IMR-90 (cell line): ENCODE measurements at regions not wholly inside any gene's neighbourhood (a gene's known extent, or its start where the extent isn't known, plus 50 kb on each side); places are given as distances from the start of the nearest gene placed in this dataset.

Source experiments
- ATAC-seq: fragments of 200-7000 bp; cut with Tn5 transposase; 2 replicates; pipeline ENCODE4 v1.9.1; 2020; ENCODE audit warnings: low read depth, mild to moderate bottlenecking, moderate library complexity
- BruUV-seq: library from RNA; stranded (reverse); fragments of 400-500 nt; replicated peaks from 2 replicates; lab custom pipeline; 2021; lab: Mats Ljungman, UMichigan
- CTCF ChIA-PET: fragments of 300-600 bp; formaldehyde crosslinking; extraction: SDS; loops from one replicate; lab custom pipeline; 2021; ENCODE audit warnings: antibody characterized with exemption; lab: Yijun Ruan, JAX
- POLR2A ChIA-PET: fragments of 300-600 bp; sonication (Branson Sonifier 250); formaldehyde crosslinking; loops from one replicate; lab custom pipeline; 2022; ENCODE audit warnings: antibody characterized with exemption; ENCODE audit not compliant: unreplicated experiment; lab: Charles Lee
- DNase-seq: peaks from one replicate; pipeline ENCODE4 v3.0.0; 2013
- H2AFZ ChIP-seq: replicated peaks from 2 replicates; pipeline ENCODE3; 2013; ENCODE audit warnings: low read length, mild to moderate bottlenecking; ENCODE audit not compliant: poor library complexity
- H2AK5ac ChIP-seq: 2 replicates; pipeline ENCODE4 v1.6.1; 2013; ENCODE audit warnings: low read depth, low read length, inconsistent platforms
- H2AK9ac ChIP-seq: replicated peaks from 2 replicates; pipeline ENCODE3; 2013; ENCODE audit warnings: mild to moderate bottlenecking, low read depth, low read length, moderate library complexity; ENCODE audit not compliant: poor library complexity
- H2BK120ac ChIP-seq: 2 replicates; pipeline ENCODE4 v1.6.1; 2013; ENCODE audit warnings: low read depth, low read length, inconsistent platforms
- H2BK15ac ChIP-seq: 3 replicates; pipeline ENCODE4 v1.6.1; 2013; ENCODE audit warnings: low read depth, low read length, inconsistent platforms
- H2BK20ac ChIP-seq: 2 replicates; pipeline ENCODE4 v1.6.1; 2013; ENCODE audit warnings: low read depth, mild to moderate bottlenecking, inconsistent platforms, low read length, moderate library complexity
- H2BK5ac ChIP-seq: 2 replicates; pipeline ENCODE4 v1.6.1; 2013; ENCODE audit warnings: mild to moderate bottlenecking, low read depth, low read length, inconsistent platforms; ENCODE audit not compliant: poor library complexity, severe bottlenecking
- H3K14ac ChIP-seq: replicated peaks from 2 replicates; pipeline ENCODE4 v1.6.1; 2013; ENCODE audit warnings: low read depth, low read length, inconsistent platforms
- H3K18ac ChIP-seq: 2 replicates; pipeline ENCODE4 v1.6.1; 2013; ENCODE audit warnings: low read depth, low read length, control low read depth
- H3K23ac ChIP-seq: 2 replicates; pipeline ENCODE4 v1.6.1; 2013; ENCODE audit warnings: low read depth, low read length, inconsistent platforms
- H3K27ac ChIP-seq: 2 replicates; pipeline ENCODE4 v1.5.1; 2013; ENCODE audit warnings: mild to moderate bottlenecking, control low read depth, low read length; ENCODE audit not compliant: insufficient read depth
- H3K27me3 ChIP-seq: 2 replicates; pipeline ENCODE4 v1.6.1; 2013; ENCODE audit warnings: low read length; ENCODE audit not compliant: control insufficient read depth, insufficient read depth
- H3K36me3 ChIP-seq: 2 replicates; pipeline ENCODE4 v1.6.1; 2013; ENCODE audit warnings: low read length, mixed read lengths; ENCODE audit not compliant: control insufficient read depth, insufficient read depth
- H3K4ac ChIP-seq: 2 replicates; pipeline ENCODE4 v1.6.1; 2013; ENCODE audit warnings: low read depth, low read length, inconsistent platforms
- H3K4me1 ChIP-seq: 2 replicates; pipeline ENCODE4 v1.6.1; 2013; ENCODE audit warnings: low read length, mixed read lengths; ENCODE audit not compliant: control insufficient read depth, insufficient read depth
- H3K4me2 ChIP-seq: 2 replicates; pipeline ENCODE4 v1.6.1; 2013; ENCODE audit warnings: low read depth, mild to moderate bottlenecking, control low read depth, low read length, moderate library complexity
- H3K4me3 ChIP-seq: 2 replicates; pipeline ENCODE4 v1.5.1; 2013; ENCODE audit warnings: low read depth, mild to moderate bottlenecking, control low read depth, low read length, moderate library complexity; ENCODE audit not compliant: insufficient read depth
- H3K56ac ChIP-seq: 2 replicates; pipeline ENCODE4 v1.6.1; 2013; ENCODE audit warnings: low read length, inconsistent platforms; ENCODE audit not compliant: insufficient read depth; ENCODE audit errors: extremely low read depth
- H3K79me1 ChIP-seq, 2 experiments: 2 replicates each; pipeline ENCODE4 v1.6.1; 2013; ENCODE audit warnings: low read length in 2 of 2, inconsistent platforms in 1 of 2, low read depth in 1 of 2
- H3K9ac ChIP-seq: 2 replicates; pipeline ENCODE4 v1.6.1; 2013; ENCODE audit warnings: low read depth, low read length, control low read depth
- H3K9me1 ChIP-seq: 2 replicates; pipeline ENCODE4 v1.6.1; 2013; ENCODE audit warnings: low read length, inconsistent platforms; ENCODE audit not compliant: insufficient read depth
- H3K9me3 ChIP-seq: 2 replicates; pipeline ENCODE4 v1.6.1; 2013; ENCODE audit warnings: low read length; ENCODE audit not compliant: control insufficient read depth, insufficient read depth
- H4K20me1 ChIP-seq: 2 replicates; pipeline ENCODE4 v1.6.1; 2013; ENCODE audit warnings: low read length, inconsistent platforms; ENCODE audit not compliant: insufficient read depth
- H4K5ac ChIP-seq: 2 replicates; pipeline ENCODE4 v1.6.1; 2013; ENCODE audit warnings: mild to moderate bottlenecking, low read depth, low read length, control low read depth
- H4K8ac ChIP-seq, 2 experiments: 2 replicates each; pipeline ENCODE4 v1.6.1; 2013; ENCODE audit warnings: low read depth in 2 of 2, low read length in 2 of 2, control low read depth in 1 of 2, inconsistent platforms in 1 of 2
- H4K91ac ChIP-seq: 2 replicates; pipeline ENCODE4 v1.6.1; 2013; ENCODE audit warnings: low read depth, low read length, inconsistent platforms; ENCODE audit not compliant: insufficient read depth
- BHLHE40 ChIP-seq: fragments of 150-350 bp; IDR thresholded peaks from 2 replicates; pipeline ENCODE4 v1.6.1; 2016; ENCODE audit warnings: mild to moderate bottlenecking, low read depth, low read length
- CEBPB ChIP-seq: IDR thresholded peaks from 2 replicates; pipeline ENCODE4 v1.6.1; 2012; ENCODE audit warnings: low read depth, low read length, improper control_type of control experiment
- CHD1 ChIP-seq: IDR thresholded peaks from 2 replicates; pipeline ENCODE4 v1.6.1; 2012; ENCODE audit warnings: low read depth, low read length, improper control_type of control experiment
- ELK1 ChIP-seq: fragments of 150-350 bp; IDR thresholded peaks from 2 replicates; pipeline ENCODE4 v1.6.1; 2016; ENCODE audit warnings: low read depth, mild to moderate bottlenecking, low read length, moderate library complexity, borderline replicate concordance
- FOS ChIP-seq: fragments of 150-350 bp; IDR thresholded peaks from 2 replicates; pipeline ENCODE4 v1.6.1; 2016; ENCODE audit warnings: low read depth, low read length
- MAFK ChIP-seq: IDR thresholded peaks from 2 replicates; pipeline ENCODE4 v1.6.1; 2012; ENCODE audit warnings: low read depth, low read length, improper control_type of control experiment
- MAZ ChIP-seq: IDR thresholded peaks from 2 replicates; pipeline ENCODE4 v1.6.1; 2012; ENCODE audit warnings: low read depth, mild to moderate bottlenecking, low read length, improper control_type of control experiment, moderate library complexity, borderline replicate concordance
- MXI1 ChIP-seq: IDR thresholded peaks from 2 replicates; pipeline ENCODE4 v1.6.1; 2012; ENCODE audit warnings: low read depth, mild to moderate bottlenecking, low read length, moderate library complexity, borderline replicate concordance
- NFE2L2 ChIP-seq: fragments of 150-350 bp; IDR thresholded peaks from 2 replicates; pipeline ENCODE4 v1.6.1; 2016; ENCODE audit warnings: low read depth, mild to moderate bottlenecking, low read length
- POLR2A ChIP-seq: IDR thresholded peaks from 2 replicates; pipeline ENCODE4 v1.6.1; 2012; ENCODE audit warnings: mild to moderate bottlenecking, low read depth, low read length
- RAD21 ChIP-seq: IDR thresholded peaks from 2 replicates; pipeline ENCODE4 v1.6.1; 2012; ENCODE audit warnings: low read length, improper control_type of control experiment
- RCOR1 ChIP-seq: IDR thresholded peaks from 2 replicates; pipeline ENCODE4 v1.6.1; 2012; ENCODE audit warnings: mild to moderate bottlenecking, low read length, improper control_type of control experiment; ENCODE audit not compliant: insufficient replicate concordance
- RFX5 ChIP-seq: IDR thresholded peaks from 2 replicates; pipeline ENCODE4 v1.8.0; 2012; ENCODE audit warnings: low read depth, mild to moderate bottlenecking, low read length, moderate library complexity
- SMC3 ChIP-seq: fragments of 150-350 bp; IDR thresholded peaks from 2 replicates; pipeline ENCODE4 v1.6.1; 2016; ENCODE audit warnings: low read depth, mild to moderate bottlenecking, antibody characterized with exemption, low read length, moderate library complexity
- USF2 ChIP-seq: fragments of 150-350 bp; IDR thresholded peaks from 2 replicates; pipeline ENCODE4 v1.6.1; 2017; ENCODE audit warnings: mild to moderate bottlenecking, antibody characterized with exemption, low read length, low read depth
- WGBS, 2 experiments: methylation state at CpG; one replicate each; pipeline versions ENCODE4 v1.1.5 to v1.1.7; 2013; ENCODE audit warnings: missing lambda C conversion rate in 2 of 2; ENCODE audit not compliant: insufficient read length in 1 of 2; ENCODE audit errors: extremely low coverage in 2 of 2; 5-methylcytosine and 5-hydroxymethylcytosine counted together
- dilution Hi-C: fragments of 300-500 bp; cut with HindIII; formaldehyde crosslinking; loops from one replicate; pipeline ENCODE4 v1.14.3; 2018; ENCODE audit warnings: low sequenced_read_pairs; ENCODE audit not compliant: unreplicated experiment
- in situ Hi-C: fragments of 300-500 bp; cut with MboI; formaldehyde crosslinking; loops from 3 replicates; pipeline ENCODE4 v1.14.3; 2019; ENCODE audit warnings: low sequenced_read_pairs, inconsistent platforms, mixed read lengths
- intact Hi-C: fragments of 100-400 bp; cut with micrococcal nuclease; formaldehyde crosslinking; loops from 2 replicates; pipeline ENCODE4 v1.10.0; 2022
- TF ChIP-seq, protein P1 (sequence below): conservative IDR thresholded peaks from 2 replicates; pipeline ENCODE4 v1.5.1; 2012; ENCODE audit warnings: mild to moderate bottlenecking, low read depth, low read length, improper control_type of control experiment

DNA sequence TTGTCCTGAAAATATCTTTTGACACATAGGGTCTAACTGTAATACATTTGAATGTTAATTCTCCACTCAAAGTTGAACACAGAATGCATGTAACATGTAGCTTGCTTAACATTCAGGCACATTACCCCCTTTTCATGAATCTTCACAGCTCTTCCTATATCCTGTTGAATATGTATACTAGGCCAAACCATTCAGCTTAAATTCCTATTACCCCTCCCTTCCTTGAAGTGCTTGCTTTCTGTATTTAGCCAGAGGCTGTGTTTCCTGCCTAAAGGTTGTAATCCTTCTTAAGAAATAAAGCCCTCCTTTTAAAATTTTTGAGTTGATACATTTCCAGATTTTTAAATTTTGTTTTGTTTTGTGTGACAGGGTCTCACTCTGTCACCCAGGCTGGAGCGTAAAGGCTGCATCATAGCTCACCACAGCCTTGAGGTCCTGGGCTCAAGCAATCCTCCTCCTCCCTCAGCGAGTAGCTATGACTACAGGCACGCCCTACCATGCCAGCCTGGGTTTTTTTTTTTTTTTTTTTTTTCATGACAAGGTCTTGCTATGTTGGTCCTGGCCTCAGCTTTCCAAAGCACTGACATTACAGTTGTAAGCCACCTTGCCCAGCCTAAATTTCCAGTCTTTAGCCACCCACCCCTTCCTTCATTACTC is 357.6 kb downstream of the DSC3 start:
- Histone ChIP-seq H4K5ac (no peak overlapping the region), H2BK120ac (no peak overlapping the region), H3K9me3 (peaks cover 6% of the 10 kb centered on the region; the same call in 1 of the 2 replicates), H3K27ac (no peak overlapping the region), H3K4me2 (no peak overlapping the region), H3K36me3 (no peaks in the 10 kb centered on the region), H4K20me1 (no peaks in the 10 kb centered on the region), H3K4me3 (no peak overlapping the region), H3K56ac (no peak overlapping the region), H2AK9ac (no peak overlapping the region), H3K14ac (no peak overlapping the region), H4K91ac (no peak overlapping the region), H3K18ac (no peak overlapping the region), H3K27me3 (no peaks in the 10 kb centered on the region), H3K9ac (no peak overlapping the region), H2AFZ (no peak overlapping the region), H4K8ac (no peak overlapping the region), H3K9me1 (no peaks in the 10 kb centered on the region), H3K4me1 (no peaks in the 10 kb centered on the region), H2BK5ac (no peak overlapping the region), H3K79me1 (no peaks in the 10 kb centered on the region), H2BK15ac (no peak overlapping the region), H3K4ac (no peak overlapping the region), H3K23ac (no peak overlapping the region), H2AK5ac (no peak overlapping the region), H2BK20ac (no peak overlapping the region)
- no peak for TF ChIP-seq RFX5
- no peak for TF ChIP-seq CEBPB
- TF ChIP-seq RAD21 = no peak
- TF ChIP-seq FOS = no peak
- no peak for TF ChIP-seq BHLHE40
- TF ChIP-seq NFE2L2 = no peak
- TF ChIP-seq SMC3 = no peak
- no peak for TF ChIP-seq MAFK
- no peak for TF ChIP-seq RCOR1
- TF ChIP-seq MAZ = no peak
- no peak for TF ChIP-seq ELK1
- TF ChIP-seq MXI1 = no peak
- no peak for TF ChIP-seq USF2
- no peak for TF ChIP-seq CHD1
- no peak for TF ChIP-seq POLR2A
- TF ChIP-seq, protein P1, sequence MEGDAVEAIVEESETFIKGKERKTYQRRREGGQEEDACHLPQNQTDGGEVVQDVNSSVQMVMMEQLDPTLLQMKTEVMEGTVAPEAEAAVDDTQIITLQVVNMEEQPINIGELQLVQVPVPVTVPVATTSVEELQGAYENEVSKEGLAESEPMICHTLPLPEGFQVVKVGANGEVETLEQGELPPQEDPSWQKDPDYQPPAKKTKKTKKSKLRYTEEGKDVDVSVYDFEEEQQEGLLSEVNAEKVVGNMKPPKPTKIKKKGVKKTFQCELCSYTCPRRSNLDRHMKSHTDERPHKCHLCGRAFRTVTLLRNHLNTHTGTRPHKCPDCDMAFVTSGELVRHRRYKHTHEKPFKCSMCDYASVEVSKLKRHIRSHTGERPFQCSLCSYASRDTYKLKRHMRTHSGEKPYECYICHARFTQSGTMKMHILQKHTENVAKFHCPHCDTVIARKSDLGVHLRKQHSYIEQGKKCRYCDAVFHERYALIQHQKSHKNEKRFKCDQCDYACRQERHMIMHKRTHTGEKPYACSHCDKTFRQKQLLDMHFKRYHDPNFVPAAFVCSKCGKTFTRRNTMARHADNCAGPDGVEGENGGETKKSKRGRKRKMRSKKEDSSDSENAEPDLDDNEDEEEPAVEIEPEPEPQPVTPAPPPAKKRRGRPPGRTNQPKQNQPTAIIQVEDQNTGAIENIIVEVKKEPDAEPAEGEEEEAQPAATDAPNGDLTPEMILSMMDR = no peak
- BruUV-seq = no TSS peak
- ChIA-PET CTCF (no interaction called here), POLR2A (no interaction called here)
- intact Hi-C loops (no loop called here), in situ Hi-C loops (no loop called here), dilution Hi-C loops (no loop called here)
- ATAC-seq (no peak), DNase-seq (no peak)
- no CpG with 5 or more reads among the region's 3 CpGs for WGBS, 2 experiments
